Liver (tissue), 3 donors: ENCODE measurements at regions not wholly inside any gene's neighbourhood (a gene's known extent, or its start where the extent isn't known, plus 50 kb on each side); places are given as distances from the start of the nearest gene placed in this dataset.

Experiments
- CTCF ChIP-seq: fragments of 150-350 bp; IDR thresholded peaks from 2 replicates; pipeline ENCODE4 v1.5.1; 2017; ENCODE audit warnings: improper control_type of control experiment, low read depth, low read length; ENCODE audit not compliant: missing input control
- EGR1 ChIP-seq, 2 donors: IDR thresholded peaks; 2 replicates each; pipeline ENCODE4 v1.6.1; 2016 to 2018; ENCODE audit warnings: antibody characterized with exemption in 2 of 2, low read depth in 2 of 2
- FOXA1 ChIP-seq: IDR thresholded peaks from 2 replicates; pipeline ENCODE4 v1.6.1; 2016; ENCODE audit warnings: antibody characterized with exemption
- HNF4A ChIP-seq, 2 donors: conservative IDR thresholded peaks; 2 replicates each; pipeline ENCODE4 v1.6.1; 2016; ENCODE audit warnings: antibody characterized with exemption in 2 of 2, mild to moderate bottlenecking in 2 of 2
- JUND ChIP-seq, 2 donors: IDR thresholded peaks; 2 replicates each; pipeline ENCODE4 v1.6.1; 2016; ENCODE audit warnings: antibody characterized with exemption in 2 of 2
- MAX ChIP-seq: IDR thresholded peaks from 2 replicates; pipeline ENCODE4 v1.6.1; 2016; ENCODE audit warnings: antibody characterized with exemption
- RAD21 ChIP-seq, 2 donors: IDR thresholded peaks; 2 replicates each; pipeline ENCODE4 v1.6.1; 2016; ENCODE audit warnings: antibody characterized with exemption in 2 of 2, mild to moderate bottlenecking in 2 of 2
- SP1 ChIP-seq: IDR thresholded peaks from 2 replicates; pipeline ENCODE4 v1.6.1; 2018; ENCODE audit warnings: antibody characterized with exemption, mild to moderate bottlenecking
- TAF1 ChIP-seq: conservative IDR thresholded peaks from 2 replicates; pipeline ENCODE4 v1.6.1; 2016; ENCODE audit warnings: antibody characterized with exemption, mild to moderate bottlenecking
- YY1 ChIP-seq: IDR thresholded peaks from 2 replicates; pipeline ENCODE4 v1.6.1; 2016; ENCODE audit warnings: antibody characterized with exemption, mild to moderate bottlenecking
- donor health status: healthy.
- donor health status: healthy.

GRCh38 chr18:44500808-44501610 is 179.7 kb upstream of the SETBP1 start:
- TF ChIP-seq CTCF (no peak), TAF1 (no peak), MAX (no peak), RAD21 (IDR thresholded peaks at IDR 0.05) (no peak), YY1 (no peak), SP1 (no peak), FOXA1 (no peak), EGR1 (IDR thresholded peaks at IDR 0.05; ENCODE audit: low read depth in 2 of 2) (no peak), HNF4A (conservative IDR thresholded peaks at IDR 0.05) (no peak), JUND (IDR thresholded peaks at IDR 0.05) (no peak)
